ENCODE measurements at regions not wholly inside any gene's neighbourhood (a gene's known extent, or its start where the extent isn't known, plus 50 kb on each side); places are given as distances from the start of the nearest gene placed in this dataset.

DNA sequence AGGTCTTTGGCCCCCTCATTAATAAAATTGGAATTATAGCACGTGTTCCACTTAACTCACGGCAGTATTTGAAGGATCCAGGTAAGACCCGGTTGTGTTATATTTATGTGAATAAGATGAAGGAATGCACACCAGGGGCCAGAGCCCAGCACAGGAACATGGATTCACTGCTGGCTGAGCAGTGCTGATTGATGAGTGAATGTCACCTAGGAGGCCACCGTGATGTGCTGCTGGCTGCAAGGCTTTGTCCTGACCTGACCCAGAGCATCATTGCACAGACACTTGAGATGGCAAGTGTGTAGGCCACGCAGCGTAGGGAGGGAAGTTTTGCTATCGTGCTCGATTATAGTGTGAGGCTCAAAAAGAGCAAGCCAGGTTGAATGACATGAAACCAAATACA, 350.7 kb upstream of the MGMT start:
- no peak overlapping the region for H3K27ac Mint-ChIP-seq (ENCODE audit: unreplicated experiment)
- DNase-seq (ENCODE audit: low read depth, low spot score), result no peak
- H3K4me1 Mint-ChIP-seq, result no peaks in the 10 kb centered on the region
- H3K27me3 Mint-ChIP-seq (ENCODE audit: low read depth), result no peaks in the 10 kb centered on the region
- no peak overlapping the region for H3K4me3 Mint-ChIP-seq
- H3K9me3 Mint-ChIP-seq, result peaks cover 2% of the 10 kb centered on the region
- H3K36me3 Mint-ChIP-seq (ENCODE audit: low read depth), result no peaks in the 10 kb centered on the region
- TF ChIP-seq, protein P1, sequence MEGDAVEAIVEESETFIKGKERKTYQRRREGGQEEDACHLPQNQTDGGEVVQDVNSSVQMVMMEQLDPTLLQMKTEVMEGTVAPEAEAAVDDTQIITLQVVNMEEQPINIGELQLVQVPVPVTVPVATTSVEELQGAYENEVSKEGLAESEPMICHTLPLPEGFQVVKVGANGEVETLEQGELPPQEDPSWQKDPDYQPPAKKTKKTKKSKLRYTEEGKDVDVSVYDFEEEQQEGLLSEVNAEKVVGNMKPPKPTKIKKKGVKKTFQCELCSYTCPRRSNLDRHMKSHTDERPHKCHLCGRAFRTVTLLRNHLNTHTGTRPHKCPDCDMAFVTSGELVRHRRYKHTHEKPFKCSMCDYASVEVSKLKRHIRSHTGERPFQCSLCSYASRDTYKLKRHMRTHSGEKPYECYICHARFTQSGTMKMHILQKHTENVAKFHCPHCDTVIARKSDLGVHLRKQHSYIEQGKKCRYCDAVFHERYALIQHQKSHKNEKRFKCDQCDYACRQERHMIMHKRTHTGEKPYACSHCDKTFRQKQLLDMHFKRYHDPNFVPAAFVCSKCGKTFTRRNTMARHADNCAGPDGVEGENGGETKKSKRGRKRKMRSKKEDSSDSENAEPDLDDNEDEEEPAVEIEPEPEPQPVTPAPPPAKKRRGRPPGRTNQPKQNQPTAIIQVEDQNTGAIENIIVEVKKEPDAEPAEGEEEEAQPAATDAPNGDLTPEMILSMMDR (conservative IDR thresholded peaks at IDR 0.05), result no peak

DNA sequence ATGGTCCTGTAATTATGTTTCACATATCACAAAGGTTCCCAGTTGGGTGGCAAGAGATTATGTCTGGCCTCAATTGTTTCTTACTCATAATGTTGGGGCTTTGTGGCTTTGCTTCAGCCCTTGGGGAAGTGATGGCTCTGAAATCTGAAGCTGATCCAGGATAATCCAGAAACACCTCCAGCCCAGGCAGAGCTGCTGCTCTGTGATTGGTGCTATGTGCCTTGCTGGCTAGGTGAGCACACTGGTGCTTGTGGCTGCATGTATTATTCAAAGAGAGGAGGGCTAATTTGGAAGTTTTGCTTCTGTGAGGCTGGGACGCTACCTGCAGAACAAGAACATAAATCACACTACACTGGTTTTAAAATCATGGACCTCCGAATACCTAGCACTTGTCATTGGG, 346.6 kb upstream of the MGMT start:
- Mint-ChIP-seq H3K4me3 (no peak overlapping the region), H3K9me3 (peaks cover 5% of the 10 kb centered on the region)

DNA sequence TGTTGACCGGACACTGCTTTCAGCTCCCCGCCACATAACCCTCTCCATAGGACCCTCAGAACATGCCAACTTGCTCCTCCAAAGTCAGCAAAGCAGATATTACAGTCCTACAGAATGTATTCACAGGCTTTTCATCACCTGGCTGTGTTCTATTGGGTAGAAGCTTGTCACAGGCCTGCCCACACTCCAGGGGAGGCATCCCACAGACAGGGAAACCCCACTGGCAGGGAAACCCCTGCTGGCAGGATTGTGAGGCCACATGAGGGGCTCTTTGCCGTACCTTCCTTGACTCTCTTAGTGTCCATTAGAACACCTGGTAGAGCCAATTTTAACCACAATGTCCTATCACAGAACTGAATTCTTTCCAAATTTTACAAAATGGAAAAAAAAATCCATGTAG, 344.2 kb upstream of the MGMT start:
- Mint-ChIP-seq H3K27ac (ENCODE audit: unreplicated experiment) (no peak overlapping the region), H3K4me3 (no peak overlapping the region), H3K36me3 (ENCODE audit: low read depth) (peaks cover 4% of the 10 kb centered on the region), H3K27me3 (ENCODE audit: low read depth) (no peaks in the 10 kb centered on the region), H3K4me1 (no peaks in the 10 kb centered on the region), H3K9me3 (peaks cover 8% of the 10 kb centered on the region)
- no peak for DNase-seq (ENCODE audit: low read depth, low spot score)
- TF ChIP-seq, protein P1 (conservative IDR thresholded peaks at IDR 0.05), result no peak

More for the DNA sequence above, 346.6 kb upstream of the MGMT start:
- DNase-seq (ENCODE audit: low read depth, low spot score), result no peak
- no peak overlapping the region for H3K27ac Mint-ChIP-seq (ENCODE audit: unreplicated experiment)
- TF ChIP-seq, protein P1 (conservative IDR thresholded peaks at IDR 0.05), result no peak
- peaks cover 1% of the 10 kb centered on the region for H3K36me3 Mint-ChIP-seq (ENCODE audit: low read depth)
- H3K27me3 Mint-ChIP-seq (ENCODE audit: low read depth), result no peaks in the 10 kb centered on the region
- H3K4me1 Mint-ChIP-seq, result no peaks in the 10 kb centered on the region

DNA sequence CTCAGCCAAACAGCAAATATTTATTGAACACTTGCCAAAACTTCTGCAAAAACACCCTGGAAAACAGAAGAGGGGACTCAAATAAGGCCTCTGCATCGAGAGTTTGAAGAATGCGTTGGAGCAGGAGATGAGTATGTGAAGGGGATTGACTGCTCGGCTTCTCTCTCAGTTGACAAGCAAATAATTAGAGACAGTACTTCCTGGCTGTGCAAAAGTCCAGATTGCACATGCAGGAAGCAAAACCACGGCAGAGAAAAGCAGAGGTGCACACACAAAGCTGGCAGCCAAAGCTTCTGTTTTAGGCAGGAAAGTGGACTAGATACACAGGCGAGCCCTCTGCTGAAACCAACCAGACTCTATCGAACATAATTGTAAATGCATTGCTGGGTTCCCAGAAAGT, 343.6 kb upstream of the MGMT start:
- DNase-seq (ENCODE audit: low read depth, low spot score), result no peak
- Mint-ChIP-seq H3K4me3 (no peak overlapping the region), H3K9me3 (peaks cover 6% of the 10 kb centered on the region), H3K4me1 (no peaks in the 10 kb centered on the region), H3K27ac (ENCODE audit: unreplicated experiment) (no peak overlapping the region), H3K27me3 (ENCODE audit: low read depth) (peaks cover 2% of the 10 kb centered on the region), H3K36me3 (ENCODE audit: low read depth) (peaks cover 4% of the 10 kb centered on the region)
- TF ChIP-seq, protein P1 (conservative IDR thresholded peaks at IDR 0.05), result no peak

DNA sequence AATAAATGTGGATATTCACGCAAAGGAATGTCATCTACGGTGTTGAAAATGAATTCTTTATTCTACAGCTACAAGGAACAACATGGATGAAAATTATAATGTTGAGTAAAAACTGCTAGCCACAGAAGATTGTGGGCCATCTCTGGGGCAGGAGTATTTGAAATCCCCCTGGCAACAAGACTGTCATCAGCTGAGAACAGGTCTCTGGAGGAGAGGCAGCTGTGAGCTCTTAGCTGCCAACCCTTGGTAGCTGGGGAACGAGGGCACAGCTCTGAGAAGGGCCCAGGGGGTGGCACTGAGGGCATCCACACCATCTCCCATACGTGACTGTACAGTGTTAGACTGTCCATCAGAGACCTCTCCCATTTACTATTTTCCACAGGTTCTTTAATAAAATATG, 340.1 kb upstream of the MGMT start:
- Mint-ChIP-seq H3K4me3 (no peak overlapping the region), H3K4me1 (no peaks in the 10 kb centered on the region), H3K27me3 (ENCODE audit: low read depth) (peaks cover 2% of the 10 kb centered on the region), H3K27ac (ENCODE audit: unreplicated experiment) (no peak overlapping the region), H3K9me3 (peaks cover 5% of the 10 kb centered on the region), H3K36me3 (ENCODE audit: low read depth) (peaks cover 4% of the 10 kb centered on the region)
- no peak for DNase-seq (ENCODE audit: low read depth, low spot score)
- TF ChIP-seq, protein P1 (conservative IDR thresholded peaks at IDR 0.05), result no peak

Data from neural crest cell (in vitro differentiated cells).